CD4-positive, alpha-beta memory T cell (primary cell): ENCODE measurements at regions not wholly inside any gene's neighbourhood (a gene's known extent, or its start where the extent isn't known, plus 50 kb on each side); places are given as distances from the start of the nearest gene placed in this dataset.

ENCODE experiments used
- CTCF ChIA-PET: fragments of 350-600 bp; sonication (Branson Sonifier 250); formaldehyde crosslinking; loops from one replicate; lab custom pipeline; 2021; ENCODE audit warnings: inconsistent platforms; ENCODE audit not compliant: partially characterized antibody; lab: Charles Lee
- POLR2A ChIA-PET: fragments of 350-600 bp; sonication (Branson Sonifier 250); formaldehyde crosslinking; loops from one replicate; lab custom pipeline; 2021; ENCODE audit not compliant: partially characterized antibody; lab: Charles Lee
- DNase-seq, 5 donors: peaks; one replicate each; pipeline versions ENCODE4 v3.0.0 to v3.0.0-alpha.2; 2020 to 2022; ENCODE audit warnings: mixed read lengths in 1 of 5
- H3K27ac ChIP-seq: one replicate; pipeline ENCODE4 v1.7.0; 2013; ENCODE audit warnings: low read depth, low read length
- H3K27me3 ChIP-seq: 2 replicates; pipeline ENCODE4 v1.7.0; 2013; ENCODE audit warnings: mild to moderate bottlenecking, low read length, moderate library complexity; ENCODE audit not compliant: insufficient read depth
- H3K36me3 ChIP-seq: 2 replicates; pipeline ENCODE4 v1.7.0; 2013; ENCODE audit warnings: mild to moderate bottlenecking, low read length, moderate library complexity; ENCODE audit not compliant: insufficient read depth
- H3K4me1 ChIP-seq: 2 replicates; pipeline ENCODE4 v1.7.0; 2013; ENCODE audit warnings: mild to moderate bottlenecking, low read length, moderate library complexity; ENCODE audit not compliant: insufficient read depth
- H3K4me3 ChIP-seq, 2 donors: one replicate each; pipeline ENCODE4 v1.7.0; 2013; ENCODE audit warnings: low read length in 2 of 2, mild to moderate bottlenecking in 1 of 2
- H3K9me3 ChIP-seq, 2 donors: one replicate each; pipeline ENCODE4 v1.7.0; 2013; ENCODE audit warnings: low read length in 2 of 2, control low read depth in 1 of 2; ENCODE audit not compliant: control insufficient read depth in 1 of 2
- H3K27ac Mint-ChIP-seq, 7 donors: one replicate each; pipeline ENCODE4 v1.8.0; 2020 to 2021; ENCODE audit warnings: mixed read lengths in 7 of 7, mild to moderate bottlenecking in 6 of 7, inconsistent platforms in 3 of 7, moderate library complexity in 3 of 7
- H3K27me3 Mint-ChIP-seq, 2 donors: one replicate each; pipeline ENCODE4 v1.8.0; 2020 to 2021; ENCODE audit warnings: mixed read lengths in 2 of 2
- H3K36me3 Mint-ChIP-seq, 2 donors: one replicate each; pipeline ENCODE4 v1.8.0; 2020 to 2021; ENCODE audit warnings: mixed read lengths in 2 of 2, inconsistent platforms in 1 of 2, mild to moderate bottlenecking in 1 of 2
- H3K4me1 Mint-ChIP-seq, 4 donors: one replicate each; pipeline ENCODE4 v1.8.0; 2020 to 2021; ENCODE audit warnings: mixed read lengths in 4 of 4, mild to moderate bottlenecking in 1 of 4
- H3K4me3 Mint-ChIP-seq, 8 donors: one replicate each; pipeline ENCODE4 v1.8.0; 2020 to 2021; ENCODE audit warnings: mixed read lengths in 8 of 8, mild to moderate bottlenecking in 7 of 8, moderate library complexity in 6 of 8, inconsistent platforms in 3 of 8
- H3K9me3 Mint-ChIP-seq, 8 donors: one replicate each; pipeline ENCODE4 v1.8.0; 2020 to 2021; ENCODE audit warnings: mixed read lengths in 8 of 8, mild to moderate bottlenecking in 5 of 8, inconsistent platforms in 3 of 8, moderate library complexity in 1 of 8
- intact Hi-C: fragments of 100-400 bp; cut with micrococcal nuclease; formaldehyde crosslinking; loops from one replicate; pipeline ENCODE4 v1.15.1; 2023

DNA sequence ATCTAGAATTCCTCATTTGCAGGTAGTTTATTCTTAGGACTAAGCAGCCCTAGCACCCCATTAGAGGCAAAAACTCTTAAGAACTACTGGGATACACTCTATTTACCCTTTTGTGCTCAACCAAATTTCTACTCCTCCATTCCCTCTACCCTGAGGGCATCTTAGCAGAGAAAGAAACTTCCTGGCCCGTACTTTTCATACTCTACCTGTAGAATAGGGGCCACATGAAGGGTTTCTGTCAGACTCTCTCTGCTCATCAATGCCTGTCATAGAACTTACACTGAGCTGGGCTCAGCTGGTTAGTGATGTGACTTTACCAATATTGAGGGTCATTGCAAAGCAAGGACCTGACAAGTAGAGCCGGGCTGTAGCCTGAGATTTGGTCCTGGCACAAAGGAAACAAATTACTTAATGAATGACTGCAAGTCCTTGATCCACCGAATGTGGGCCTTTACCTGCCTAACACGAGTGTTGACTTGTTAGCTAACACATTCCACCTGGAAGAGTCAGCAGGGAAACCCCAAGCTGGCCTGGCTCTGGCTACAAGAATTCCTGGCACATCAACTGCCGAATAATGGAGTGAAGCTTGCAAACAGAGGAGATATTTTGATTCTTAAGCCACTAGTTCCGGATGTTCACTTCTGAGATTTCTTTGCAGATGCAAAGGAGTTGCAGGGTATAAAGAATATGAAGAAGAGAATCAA lies 280.5 kb upstream of the JAG1 start:
- no peak overlapping the region for H3K27ac ChIP-seq
- Mint-ChIP-seq H3K36me3 (no peaks in the 10 kb centered on the region), H3K4me1 (no peaks in the 10 kb centered on the region), H3K27me3 (no peaks in the 10 kb centered on the region), H3K9me3 (peaks cover 0 to 6% (median 2%) of the 10 kb centered on the region in 8 donors), H3K27ac (no peak overlapping the region), H3K4me3 (no peak overlapping the region)
- H3K36me3 ChIP-seq, result no peaks in the 10 kb centered on the region
- intact Hi-C loops, result no loop called here
- CTCF ChIA-PET, result no interaction called here
- no peaks in the 10 kb centered on the region for H3K9me3 ChIP-seq
- DNase-seq, result no peak
- H3K4me1 ChIP-seq, result no peaks in the 10 kb centered on the region
- H3K4me3 ChIP-seq, result no peak overlapping the region
- POLR2A ChIA-PET, result no interaction called here
- no peaks in the 10 kb centered on the region for H3K27me3 ChIP-seq

GRCh38 chr20:10954908-10955580 lies 281.2 kb upstream of the JAG1 start:
- Histone ChIP-seq H3K27ac (no peak overlapping the region), H3K9me3 (no peaks in the 10 kb centered on the region), H3K36me3 (no peaks in the 10 kb centered on the region), H3K4me1 (no peaks in the 10 kb centered on the region), H3K4me3 (no peak overlapping the region), H3K27me3 (no peaks in the 10 kb centered on the region)
- no peak overlapping the region for H3K27ac Mint-ChIP-seq
- no peaks in the 10 kb centered on the region for H3K4me1 Mint-ChIP-seq
- ChIA-PET POLR2A (no interaction called here), CTCF (no interaction called here)
- H3K9me3 Mint-ChIP-seq, result peaks cover 0 to 6% (median 2%) of the 10 kb centered on the region in 8 donors
- H3K27me3 Mint-ChIP-seq, result no peaks in the 10 kb centered on the region
- no peaks in the 10 kb centered on the region for H3K36me3 Mint-ChIP-seq
- intact Hi-C loops, result no loop called here
- no peak for DNase-seq
- H3K4me3 Mint-ChIP-seq, result no peak overlapping the region

DNA sequence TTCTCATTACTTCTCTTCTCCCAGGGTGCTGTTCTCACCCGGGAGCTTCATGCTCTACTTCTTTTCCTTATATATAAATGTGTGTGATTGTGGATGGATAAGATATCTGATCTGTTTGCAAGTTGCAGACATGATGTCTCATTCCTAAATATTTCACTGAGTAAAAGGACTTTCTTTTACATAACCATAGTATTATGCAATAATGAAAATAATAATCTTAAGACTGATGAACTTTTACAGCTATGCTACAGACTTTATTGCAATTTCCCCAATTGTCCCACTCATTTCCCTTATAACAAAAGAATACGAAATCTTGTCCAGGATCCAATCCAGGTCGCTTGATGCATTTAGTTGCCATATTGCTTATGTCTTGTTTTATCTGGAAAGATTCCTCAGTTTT lies 284.5 kb upstream of the JAG1 start:
- ChIA-PET CTCF (no interaction called here), POLR2A (no interaction called here)
- H3K9me3 Mint-ChIP-seq, result peaks cover 0 to 5% (median 3%) of the 10 kb centered on the region in 8 donors

DNA sequence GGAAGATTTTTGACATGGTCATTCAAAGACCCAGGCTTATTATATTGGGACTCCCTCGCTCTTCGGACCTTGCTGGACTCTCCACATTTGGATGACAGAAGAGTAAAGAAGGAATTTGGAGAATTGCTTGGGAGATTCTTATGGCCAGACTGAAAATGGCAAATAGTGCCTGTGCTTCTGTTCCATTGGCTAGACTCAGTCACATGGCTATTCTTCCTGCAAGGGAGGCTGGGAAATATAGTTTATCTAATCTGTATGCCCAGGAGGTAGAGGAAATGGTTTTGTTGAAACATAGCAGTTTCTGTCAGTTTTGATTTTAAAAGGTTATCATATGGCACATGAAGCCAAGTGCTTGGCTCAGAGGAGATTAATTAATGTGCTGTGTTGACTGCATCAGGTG lies 286.6 kb upstream of the JAG1 start:
- Histone ChIP-seq H3K27ac (no peak overlapping the region), H3K4me3 (no peak overlapping the region), H3K4me1 (no peaks in the 10 kb centered on the region), H3K36me3 (no peaks in the 10 kb centered on the region), H3K27me3 (no peaks in the 10 kb centered on the region), H3K9me3 (no peaks in the 10 kb centered on the region)
- CTCF ChIA-PET, result no interaction called here
- peaks cover 0 to 5% (median 3%) of the 10 kb centered on the region in 8 donors for H3K9me3 Mint-ChIP-seq
- POLR2A ChIA-PET, result no interaction called here
- H3K4me3 Mint-ChIP-seq, result no peak overlapping the region
- no peak for DNase-seq
- H3K27ac Mint-ChIP-seq, result no peak overlapping the region
- H3K36me3 Mint-ChIP-seq, result no peaks in the 10 kb centered on the region
- no peaks in the 10 kb centered on the region for H3K4me1 Mint-ChIP-seq
- intact Hi-C loops, result no loop called here
- H3K27me3 Mint-ChIP-seq, result no peaks in the 10 kb centered on the region

More for the DNA sequence above, 284.5 kb upstream of the JAG1 start:
- no peaks in the 10 kb centered on the region for H3K27me3 Mint-ChIP-seq
- Histone ChIP-seq H3K27me3 (no peaks in the 10 kb centered on the region), H3K9me3 (no peaks in the 10 kb centered on the region), H3K27ac (no peak overlapping the region), H3K4me1 (no peaks in the 10 kb centered on the region), H3K4me3 (no peak overlapping the region), H3K36me3 (no peaks in the 10 kb centered on the region)
- H3K4me3 Mint-ChIP-seq, result no peak overlapping the region
- H3K36me3 Mint-ChIP-seq, result no peaks in the 10 kb centered on the region
- DNase-seq, result no peak
- no peaks in the 10 kb centered on the region for H3K4me1 Mint-ChIP-seq
- intact Hi-C loops, result no loop called here
- H3K27ac Mint-ChIP-seq, result no peak overlapping the region

- ChIA-PET CTCF (no interaction called here), POLR2A (no interaction called here)
- no peak overlapping the region for H3K4me3 Mint-ChIP-seq
- Histone ChIP-seq H3K27ac (no peak overlapping the region), H3K4me3 (no peak overlapping the region), H3K36me3 (no peaks in the 10 kb centered on the region), H3K9me3 (no peaks in the 10 kb centered on the region), H3K27me3 (no peaks in the 10 kb centered on the region), H3K4me1 (no peaks in the 10 kb centered on the region)
- intact Hi-C loops, result no loop called here
- no peaks in the 10 kb centered on the region for H3K36me3 Mint-ChIP-seq
- no peaks in the 10 kb centered on the region for H3K4me1 Mint-ChIP-seq
- no peak overlapping the region for H3K27ac Mint-ChIP-seq
- no peak for DNase-seq
- no peaks in the 10 kb centered on the region for H3K27me3 Mint-ChIP-seq
- H3K9me3 Mint-ChIP-seq, result peaks cover 0 to 5% (median 3%) of the 10 kb centered on the region in 8 donors
These were observed 288.0 kb upstream of the JAG1 start for GRCh38 chr20:10961651-10962288.

DNA sequence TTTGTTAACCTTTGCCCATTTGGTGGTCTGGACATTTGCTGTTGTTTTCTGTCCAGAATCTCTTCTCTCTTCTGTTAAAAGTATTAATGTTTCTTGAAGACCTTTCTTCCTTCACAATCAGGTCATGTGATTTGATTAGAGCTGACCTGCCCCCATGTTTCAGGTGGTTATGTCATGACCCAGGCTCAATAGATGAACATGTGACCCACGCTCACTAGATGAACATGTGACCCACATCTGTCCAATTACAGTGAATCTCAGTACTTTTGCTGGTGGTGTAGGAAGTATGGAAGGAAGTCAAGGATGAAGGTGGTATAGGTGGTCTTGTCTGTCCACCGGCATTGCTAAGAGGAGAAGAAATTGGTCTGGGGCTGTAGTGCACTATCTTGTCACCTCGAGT lies 289.1 kb upstream of the JAG1 start:
- POLR2A ChIA-PET, result no interaction called here
- CTCF ChIA-PET, result no interaction called here
- Mint-ChIP-seq H3K36me3 (no peaks in the 10 kb centered on the region), H3K27ac (no peak overlapping the region), H3K4me3 (no peak overlapping the region), H3K4me1 (no peaks in the 10 kb centered on the region), H3K9me3 (peaks cover 0 to 3% (median 1%) of the 10 kb centered on the region in 8 donors), H3K27me3 (no peaks in the 10 kb centered on the region)
- Histone ChIP-seq H3K27me3 (no peaks in the 10 kb centered on the region), H3K36me3 (no peaks in the 10 kb centered on the region), H3K4me1 (no peaks in the 10 kb centered on the region), H3K4me3 (no peak overlapping the region), H3K9me3 (no peaks in the 10 kb centered on the region), H3K27ac (no peak overlapping the region)
- intact Hi-C loops, result no loop called here
- DNase-seq, result no peak

- no peaks in the 10 kb centered on the region for H3K27me3 Mint-ChIP-seq
- no peak overlapping the region for H3K4me3 Mint-ChIP-seq
- H3K36me3 ChIP-seq, result no peaks in the 10 kb centered on the region
- H3K27ac ChIP-seq, result no peak overlapping the region
- ChIA-PET CTCF (no interaction called here), POLR2A (no interaction called here)
- H3K9me3 Mint-ChIP-seq, result peaks cover 0 to 4% (median 1%) of the 10 kb centered on the region in 8 donors
- H3K27me3 ChIP-seq, result no peaks in the 10 kb centered on the region
- DNase-seq, result no peak
- H3K36me3 Mint-ChIP-seq, result no peaks in the 10 kb centered on the region
- H3K4me1 ChIP-seq, result no peaks in the 10 kb centered on the region
- intact Hi-C loops, result no loop called here
- no peaks in the 10 kb centered on the region for H3K9me3 ChIP-seq
- H3K4me1 Mint-ChIP-seq, result no peaks in the 10 kb centered on the region
- no peak overlapping the region for H3K4me3 ChIP-seq
- H3K27ac Mint-ChIP-seq, result no peak overlapping the region
These were observed 290.0 kb upstream of the JAG1 start for GRCh38 chr20:10963717-10964266.
